Hepatocyte (in vitro differentiated cells): ENCODE measurements at regions not wholly inside any gene's neighbourhood (a gene's known extent, or its start where the extent isn't known, plus 50 kb on each side); places are given as distances from the start of the nearest gene placed in this dataset.
A peak's percentile ranks its signal among the peaks of the same experiment; 100 is the strongest.

Experiments
- DNase-seq: peaks from one replicate; pipeline ENCODE4 v3.0.0-alpha.2; 2016; ENCODE audit warnings: low spot score
- H2AFZ ChIP-seq: fragments of 200-600 bp; sonication (generic); 2 replicates; pipeline ENCODE4 v1.6.0; 2016; ENCODE audit warnings: antibody characterized with exemption, mild to moderate bottlenecking
- H3K27ac ChIP-seq: fragments of 200-600 bp; sonication (generic); 2 replicates; pipeline ENCODE4 v1.5.1; 2016; ENCODE audit warnings: mild to moderate bottlenecking
- H3K27me3 ChIP-seq: fragments of 200-600 bp; sonication (generic); 2 replicates; pipeline ENCODE4 v1.6.1; 2016
- H3K36me3 ChIP-seq: fragments of 200-600 bp; sonication (generic); replicated peaks from 2 replicates; pipeline ENCODE4 v1.5.1; 2016; ENCODE audit warnings: low read depth; ENCODE audit not compliant: insufficient read depth
- H3K4me1 ChIP-seq: fragments of 200-600 bp; sonication (generic); 2 replicates; pipeline ENCODE4 v1.5.1; 2016; ENCODE audit warnings: mild to moderate bottlenecking, moderate library complexity; ENCODE audit not compliant: insufficient read depth
- H3K4me2 ChIP-seq: fragments of 200-600 bp; sonication (generic); 2 replicates; pipeline ENCODE4 v1.6.0; 2016
- H3K4me3 ChIP-seq: fragments of 200-600 bp; sonication (generic); 2 replicates; pipeline ENCODE4 v1.5.1; 2016; ENCODE audit warnings: mild to moderate bottlenecking
- H3K79me2 ChIP-seq: fragments of 200-600 bp; sonication (generic); 2 replicates; pipeline ENCODE4 v1.6.0; 2017; ENCODE audit warnings: mild to moderate bottlenecking
- H3K9me2 ChIP-seq: fragments of 200-600 bp; sonication (generic); replicated peaks from 2 replicates; pipeline ENCODE4 v1.6.0; 2017; ENCODE audit warnings: mild to moderate bottlenecking; ENCODE audit not compliant: insufficient read depth
- H3K9me3 ChIP-seq: fragments of 200-600 bp; sonication (generic); 2 replicates; pipeline ENCODE4 v1.5.1; 2016; ENCODE audit warnings: low read depth, mild to moderate bottlenecking
- H4K20me1 ChIP-seq: fragments of 200-600 bp; sonication (generic); 2 replicates; pipeline ENCODE4 v1.6.0; 2016; ENCODE audit warnings: mild to moderate bottlenecking; ENCODE audit not compliant: insufficient read depth, poor library complexity, severe bottlenecking
- CTCF ChIP-seq: fragments of 200-600 bp; sonication (generic); IDR thresholded peaks from 2 replicates; pipeline ENCODE4 v1.5.1; 2016; ENCODE audit warnings: antibody characterized with exemption, mild to moderate bottlenecking; ENCODE audit not compliant: poor library complexity
- EZH2 ChIP-seq: fragments of 200-600 bp; sonication (generic); IDR thresholded peaks from 2 replicates; pipeline ENCODE4 v1.6.1; 2016; ENCODE audit warnings: antibody characterized with exemption, mild to moderate bottlenecking, borderline replicate concordance
- EZH2phosphoT487 ChIP-seq: fragments of 200-600 bp; sonication (generic); IDR thresholded peaks from one replicate; pipeline ENCODE4 v1.6.1; 2018; ENCODE audit warnings: antibody characterized with exemption, mild to moderate bottlenecking, low read depth, moderate library complexity; ENCODE audit not compliant: unreplicated experiment, severe bottlenecking
- WGBS: methylation state at CpG from one replicate; pipeline ENCODE4 v1.1.6; 2016; ENCODE audit warnings: low lambda C conversion rate; ENCODE audit errors: missing lambda C conversion rate; 5-methylcytosine and 5-hydroxymethylcytosine counted together

GRCh38 chr13:22214184-22214583 lies 543.3 kb downstream of the FGF9 start:
- Histone ChIP-seq H3K9me2 (no peaks in the 10 kb centered on the region), H3K27ac (no peak overlapping the region), H3K79me2 (no peaks in the 10 kb centered on the region), H3K4me2 (no peak overlapping the region), H4K20me1 (no peaks in the 10 kb centered on the region), H2AFZ (no peak overlapping the region), H3K27me3 (no peaks in the 10 kb centered on the region), H3K4me1 (no peaks in the 10 kb centered on the region), H3K36me3 (no peaks in the 10 kb centered on the region), H3K9me3 (no peaks in the 10 kb centered on the region), H3K4me3 (no peak overlapping the region)
- 65% methylated on average over 3 of the region's 3 CpGs for WGBS
- TF ChIP-seq EZH2phosphoT487, result peak; percentile 64
- TF ChIP-seq EZH2, result no peak
- no peak for DNase-seq

GRCh38 chr13:22218797-22219196 lies 547.9 kb downstream of the FGF9 start:
- H3K4me1 ChIP-seq, result no peaks in the 10 kb centered on the region
- no peaks in the 10 kb centered on the region for H3K27me3 ChIP-seq
- no peaks in the 10 kb centered on the region for H3K79me2 ChIP-seq
- H3K4me2 ChIP-seq, result no peak overlapping the region
- no peaks in the 10 kb centered on the region for H3K9me3 ChIP-seq
- H4K20me1 ChIP-seq, result no peaks in the 10 kb centered on the region
- no peak overlapping the region for H3K4me3 ChIP-seq
- H3K36me3 ChIP-seq, result no peaks in the 10 kb centered on the region
- no peak overlapping the region for H3K27ac ChIP-seq
- H3K9me2 ChIP-seq, result no peaks in the 10 kb centered on the region
- 71% methylated on average over 4 of the region's 4 CpGs for WGBS
- no peak for DNase-seq
- no peak overlapping the region for H2AFZ ChIP-seq
- TF ChIP-seq CTCF, result no peak
- no peak for TF ChIP-seq EZH2phosphoT487
- no peak for TF ChIP-seq EZH2

- H3K27ac ChIP-seq, result no peak overlapping the region
- DNase-seq, result no peak
- no peaks in the 10 kb centered on the region for H3K79me2 ChIP-seq
- H3K9me2 ChIP-seq, result no peaks in the 10 kb centered on the region
- no peaks in the 10 kb centered on the region for H3K4me1 ChIP-seq
- H4K20me1 ChIP-seq, result no peaks in the 10 kb centered on the region
- H3K4me3 ChIP-seq, result no peak overlapping the region
- TF ChIP-seq EZH2 (no peak), CTCF (no peak), EZH2phosphoT487 (no peak)
- no peaks in the 10 kb centered on the region for H3K27me3 ChIP-seq
- no peak overlapping the region for H3K4me2 ChIP-seq
- H3K36me3 ChIP-seq, result no peaks in the 10 kb centered on the region
- no peak overlapping the region for H2AFZ ChIP-seq
- H3K9me3 ChIP-seq, result no peaks in the 10 kb centered on the region
- WGBS, result 97% methylated on average over 2 of the region's 2 CpGs
These were observed 548.8 kb downstream of the FGF9 start for GRCh38 chr13:22219709-22220108.

GRCh38 chr13:22220151-22221135 lies 549.6 kb downstream of the FGF9 start:
- Histone ChIP-seq H3K36me3 (no peaks in the 10 kb centered on the region), H3K9me2 (no peaks in the 10 kb centered on the region), H3K27ac (no peak overlapping the region), H4K20me1 (no peaks in the 10 kb centered on the region), H3K4me1 (no peaks in the 10 kb centered on the region), H3K27me3 (no peaks in the 10 kb centered on the region), H2AFZ (no peak overlapping the region), H3K9me3 (no peaks in the 10 kb centered on the region), H3K4me2 (peak overlapping the region; percentile 57), H3K79me2 (no peaks in the 10 kb centered on the region), H3K4me3 (no peak overlapping the region)
- TF ChIP-seq EZH2 (no peak), CTCF (no peak), EZH2phosphoT487 (no peak)
- DNase-seq, result no peak
- WGBS, result 55% methylated on average over 17 of the region's 17 CpGs
